ENCODE measurements at regions not wholly inside any gene's neighbourhood (a gene's known extent, or its start where the extent isn't known, plus 50 kb on each side); places are given as distances from the start of the nearest gene placed in this dataset.

GRCh38 chr2:186059096-186059495, 320.5 kb downstream of the FSIP2 start:
- TF ChIP-seq CTCF (IDR thresholded peaks at IDR 0.05) (no peak), POLR2A (IDR thresholded peaks at IDR 0.05) (no peak)
